ENCODE measurements at regions not wholly inside any gene's neighbourhood (a gene's known extent, or its start where the extent isn't known, plus 50 kb on each side); places are given as distances from the start of the nearest gene placed in this dataset.

- no peak for ATAC-seq (ENCODE audit: low read depth)
- H3K9me3 ChIP-seq (ENCODE audit: control extremely low read depth in 1 of 3, control insufficient read depth in 2 of 3, insufficient read depth in 1 of 3, low read length in 2 of 3): no peaks in the 10 kb centered on the region
- H3K79me2 ChIP-seq (ENCODE audit: control insufficient read depth, insufficient read depth, low read length): no peaks in the 10 kb centered on the region
- H3K27me3 Mint-ChIP-seq: peaks cover 7% of the 10 kb centered on the region
- no peak overlapping the region for H3K27ac Mint-ChIP-seq
- no peak overlapping the region for H2AFZ ChIP-seq (ENCODE audit: insufficient read depth, low read depth, low read length, poor library complexity, severe bottlenecking)
- no CpG with 5 or more reads among the region's 2 CpGs for WGBS (ENCODE audit: insufficient coverage)
- no peak overlapping the region for H3K4me3 ChIP-seq (ENCODE audit: control extremely low read depth in 1 of 5, extremely low read depth in 1 of 5, insufficient read depth in 1 of 5, low read depth in 2 of 5, low read length in 4 of 5)
- no peak overlapping the region for H3K27ac ChIP-seq (ENCODE audit: low read length in 2 of 2)
- H3K4me1 Mint-ChIP-seq: no peaks in the 10 kb centered on the region
- ChIA-PET CTCF (no interaction called here), POLR2A (no interaction called here)
- no peak overlapping the region for H3K4me2 ChIP-seq (replicated peaks; ENCODE audit: low read depth, low read length, poor library complexity, severe bottlenecking)
- no peak for DNase-seq
- no peaks in the 10 kb centered on the region for H4K20me1 ChIP-seq (ENCODE audit: control insufficient read depth, insufficient read depth, low read length, poor library complexity, severe bottlenecking)
- H3K36me3 ChIP-seq (replicated peaks in 1 of 2; ENCODE audit: control extremely low read depth in 1 of 2, control insufficient read depth in 1 of 2, extremely low read depth in 1 of 2, insufficient read depth in 2 of 2, low read length in 1 of 2): no peaks in the 10 kb centered on the region
- H3K9me3 Mint-ChIP-seq (ENCODE audit: insufficient read depth): no peaks in the 10 kb centered on the region
- intact Hi-C loops (cut with micrococcal nuclease): loop anchor here (5.0 kb wide), 1 partner anchor 47 kb away; no protein-coding TSS in a partner anchor
- TF ChIP-seq, protein P1, sequence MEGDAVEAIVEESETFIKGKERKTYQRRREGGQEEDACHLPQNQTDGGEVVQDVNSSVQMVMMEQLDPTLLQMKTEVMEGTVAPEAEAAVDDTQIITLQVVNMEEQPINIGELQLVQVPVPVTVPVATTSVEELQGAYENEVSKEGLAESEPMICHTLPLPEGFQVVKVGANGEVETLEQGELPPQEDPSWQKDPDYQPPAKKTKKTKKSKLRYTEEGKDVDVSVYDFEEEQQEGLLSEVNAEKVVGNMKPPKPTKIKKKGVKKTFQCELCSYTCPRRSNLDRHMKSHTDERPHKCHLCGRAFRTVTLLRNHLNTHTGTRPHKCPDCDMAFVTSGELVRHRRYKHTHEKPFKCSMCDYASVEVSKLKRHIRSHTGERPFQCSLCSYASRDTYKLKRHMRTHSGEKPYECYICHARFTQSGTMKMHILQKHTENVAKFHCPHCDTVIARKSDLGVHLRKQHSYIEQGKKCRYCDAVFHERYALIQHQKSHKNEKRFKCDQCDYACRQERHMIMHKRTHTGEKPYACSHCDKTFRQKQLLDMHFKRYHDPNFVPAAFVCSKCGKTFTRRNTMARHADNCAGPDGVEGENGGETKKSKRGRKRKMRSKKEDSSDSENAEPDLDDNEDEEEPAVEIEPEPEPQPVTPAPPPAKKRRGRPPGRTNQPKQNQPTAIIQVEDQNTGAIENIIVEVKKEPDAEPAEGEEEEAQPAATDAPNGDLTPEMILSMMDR (IDR thresholded peaks at IDR 0.05): no peak
- TF ChIP-seq EZH2 (IDR thresholded peaks at IDR 0.05; ENCODE audit: borderline replicate concordance, insufficient read depth, low read depth, low read length, poor library complexity, severe bottlenecking): no peak
- no peaks in the 10 kb centered on the region for H3K4me1 ChIP-seq (ENCODE audit: control insufficient read depth in 2 of 2, insufficient read depth in 2 of 2, low read length in 2 of 2)
- no peak overlapping the region for H3K4me3 Mint-ChIP-seq
- H3K27me3 ChIP-seq (replicated peaks in 1 of 4; ENCODE audit: control extremely low read depth in 1 of 4, control insufficient read depth in 3 of 4, insufficient read depth in 4 of 4, low read length in 3 of 4): no peaks in the 10 kb centered on the region
- no peak overlapping the region for H3K9ac ChIP-seq (ENCODE audit: low read length)
Measured at GRCh38 chr5:100755435-100755834, 147.6 kb downstream of the ST8SIA4 start.

Data from B cell (primary cell).